ENCODE measurements at regions not wholly inside any gene's neighbourhood (a gene's known extent, or its start where the extent isn't known, plus 50 kb on each side); places are given as distances from the start of the nearest gene placed in this dataset.
"Not testable (repeated sequence)": the region's sequence is repeated elsewhere in the genome, so short reads cannot be mapped to it uniquely, and the experiment has no call there.

DNA sequence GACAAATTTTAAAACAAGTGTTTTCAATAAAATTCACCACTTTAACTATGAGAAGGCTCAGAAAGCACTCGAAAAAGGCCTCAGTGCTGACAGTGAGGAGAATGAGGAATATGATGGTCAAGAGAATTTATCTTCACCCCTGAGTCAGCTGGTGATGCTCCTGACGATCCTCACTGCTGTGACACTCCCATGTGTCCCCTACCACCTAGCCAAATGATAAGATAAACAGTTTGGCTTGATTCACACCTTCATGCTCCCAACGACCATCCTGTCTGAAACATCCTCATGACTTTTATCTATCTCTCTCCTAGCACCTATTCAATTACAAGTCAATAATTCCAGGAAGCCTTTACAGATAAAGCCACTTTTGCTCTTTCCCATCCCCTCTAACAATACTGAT lies 66.0 kb upstream of the PDPR start:
- H3K4me3 ChIP-seq (ENCODE audit: low read length); H3K27ac ChIP-seq (ENCODE audit: low read length); H3K27me3 ChIP-seq (ENCODE audit: control insufficient read depth, insufficient read depth, low read length); DNase-seq (ENCODE audit: low read depth, low spot score); H3K9me3 ChIP-seq (ENCODE audit: control insufficient read depth, insufficient read depth, low read length); H3K4me1 ChIP-seq (ENCODE audit: control insufficient read depth, insufficient read depth, low read length); H3K36me3 ChIP-seq (ENCODE audit: control insufficient read depth, insufficient read depth, low read length): not testable (repeated sequence)
- WGBS (ENCODE audit: insufficient coverage, insufficient read length): no CpG with 5 or more reads among the region's 3 CpGs

DNA sequence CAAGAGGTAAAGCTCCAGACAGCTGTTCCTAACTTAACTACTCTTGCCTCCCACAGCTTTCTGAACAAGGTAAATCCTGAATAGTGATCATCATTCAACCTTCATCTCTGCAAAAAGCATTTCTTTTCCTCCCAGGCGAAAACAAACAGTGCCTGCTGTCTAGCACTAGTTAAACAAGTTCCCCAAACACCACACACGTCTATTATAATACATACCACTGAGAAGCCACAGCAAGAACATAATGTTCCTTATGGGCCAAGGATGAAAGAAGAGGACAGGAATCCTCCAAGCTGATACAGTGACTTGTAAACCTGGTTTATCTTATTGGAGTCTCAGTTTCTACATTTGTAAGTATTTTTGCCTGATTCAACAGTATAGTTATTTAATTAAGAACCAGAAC lies 56.1 kb upstream of the PDPR start:
- H3K36me3 ChIP-seq (ENCODE audit: control insufficient read depth, insufficient read depth, low read length); H3K4me3 ChIP-seq (ENCODE audit: low read length); H3K9me3 ChIP-seq (ENCODE audit: control insufficient read depth, insufficient read depth, low read length); H3K27me3 ChIP-seq (ENCODE audit: control insufficient read depth, insufficient read depth, low read length); H3K27ac ChIP-seq (ENCODE audit: low read length); DNase-seq (ENCODE audit: low read depth, low spot score); H3K4me1 ChIP-seq (ENCODE audit: control insufficient read depth, insufficient read depth, low read length): not testable (repeated sequence)
- no CpG with 5 or more reads among the region's 2 CpGs for WGBS (ENCODE audit: insufficient coverage, insufficient read length)

- not testable (repeated sequence) for H3K27me3 ChIP-seq (ENCODE audit: control insufficient read depth, insufficient read depth, low read length); DNase-seq (ENCODE audit: low read depth, low spot score); H3K36me3 ChIP-seq (ENCODE audit: control insufficient read depth, insufficient read depth, low read length); H3K27ac ChIP-seq (ENCODE audit: low read length); H3K4me3 ChIP-seq (ENCODE audit: low read length); H3K4me1 ChIP-seq (ENCODE audit: control insufficient read depth, insufficient read depth, low read length); H3K9me3 ChIP-seq (ENCODE audit: control insufficient read depth, insufficient read depth, low read length)
- WGBS (ENCODE audit: insufficient coverage, insufficient read length): no CpG with 5 or more reads among the region's 3 CpGs
These were observed 54.7 kb upstream of the PDPR start for GRCh38 chr16:70059429-70059828.

GRCh38 chr16:70060521-70061027 lies 53.6 kb upstream of the PDPR start:
- H3K4me1 ChIP-seq (ENCODE audit: control insufficient read depth, insufficient read depth, low read length); H3K4me3 ChIP-seq (ENCODE audit: low read length); H3K27me3 ChIP-seq (ENCODE audit: control insufficient read depth, insufficient read depth, low read length); H3K9me3 ChIP-seq (ENCODE audit: control insufficient read depth, insufficient read depth, low read length); H3K36me3 ChIP-seq (ENCODE audit: control insufficient read depth, insufficient read depth, low read length); DNase-seq (ENCODE audit: low read depth, low spot score); H3K27ac ChIP-seq (ENCODE audit: low read length): not testable (repeated sequence)
- WGBS (ENCODE audit: insufficient coverage, insufficient read length): no CpG with 5 or more reads among the region's 8 CpGs

DNA sequence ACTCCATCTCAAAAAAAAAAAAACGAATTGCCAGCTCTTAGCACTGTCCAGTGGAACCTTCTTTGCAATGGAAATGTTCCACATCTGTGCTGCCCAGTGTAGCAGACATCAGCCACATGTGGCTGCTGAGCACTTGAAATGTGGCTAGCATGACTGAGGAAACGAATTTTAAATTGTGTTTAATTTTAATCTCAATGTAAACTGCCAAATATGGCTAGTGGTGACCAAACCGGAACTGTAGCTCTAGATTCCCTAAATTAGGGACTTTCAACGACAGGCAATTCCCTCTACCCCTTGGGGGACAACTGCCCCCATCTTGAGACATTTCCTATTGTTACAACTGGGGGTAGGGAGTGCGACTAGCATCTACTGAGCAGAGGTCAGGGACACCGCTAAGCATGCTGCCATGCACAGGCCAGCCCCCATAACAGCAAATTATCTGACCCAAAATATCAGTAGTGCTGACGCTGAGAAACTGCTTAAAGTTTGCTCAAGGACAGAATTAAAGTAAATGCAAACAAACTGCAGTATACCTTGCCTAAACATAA lies 52.4 kb upstream of the PDPR start:
- H3K36me3 ChIP-seq (ENCODE audit: control insufficient read depth, insufficient read depth, low read length); DNase-seq (ENCODE audit: low read depth, low spot score); H3K27ac ChIP-seq (ENCODE audit: low read length); H3K4me3 ChIP-seq (ENCODE audit: low read length); H3K9me3 ChIP-seq (ENCODE audit: control insufficient read depth, insufficient read depth, low read length); H3K4me1 ChIP-seq (ENCODE audit: control insufficient read depth, insufficient read depth, low read length); H3K27me3 ChIP-seq (ENCODE audit: control insufficient read depth, insufficient read depth, low read length): not testable (repeated sequence)
- no CpG with 5 or more reads among the region's 7 CpGs for WGBS (ENCODE audit: insufficient coverage, insufficient read length)

DNA sequence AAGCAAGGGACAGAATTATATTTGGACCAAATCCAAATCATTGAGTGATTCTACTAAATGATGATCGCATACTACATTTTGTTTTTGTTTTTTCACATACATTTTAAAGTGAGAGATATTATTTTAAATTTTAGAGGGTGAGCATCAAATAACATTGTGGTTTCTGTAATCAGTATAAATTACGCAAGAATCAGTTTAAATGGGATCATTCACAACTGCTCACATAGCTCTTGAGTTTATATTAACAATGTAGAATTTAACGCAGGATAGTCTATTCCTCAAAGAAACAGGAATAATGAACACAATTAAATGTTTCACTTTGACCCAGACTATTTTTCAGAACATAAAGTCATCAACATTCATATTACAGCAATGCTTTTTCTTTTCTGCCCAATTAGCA lies 51.2 kb upstream of the PDPR start:
- not testable (repeated sequence) for H3K36me3 ChIP-seq (ENCODE audit: control insufficient read depth, insufficient read depth, low read length); H3K27ac ChIP-seq (ENCODE audit: low read length); H3K9me3 ChIP-seq (ENCODE audit: control insufficient read depth, insufficient read depth, low read length); DNase-seq (ENCODE audit: low read depth, low spot score); H3K27me3 ChIP-seq (ENCODE audit: control insufficient read depth, insufficient read depth, low read length); H3K4me1 ChIP-seq (ENCODE audit: control insufficient read depth, insufficient read depth, low read length); H3K4me3 ChIP-seq (ENCODE audit: low read length)
- no CpG with 5 or more reads among the region's 3 CpGs for WGBS (ENCODE audit: insufficient coverage, insufficient read length)

Measured in iPS DF 6.9 (cell line).